Endodermal cell (in vitro differentiated cells): ENCODE measurements at regions not wholly inside any gene's neighbourhood (a gene's known extent, or its start where the extent isn't known, plus 50 kb on each side); places are given as distances from the start of the nearest gene placed in this dataset.

ENCODE experiments used
- DNase-seq: peaks from one replicate; pipeline ENCODE4 v3.0.0-alpha.2; 2017
- H3K27ac ChIP-seq: 2 replicates; pipeline ENCODE4 v1.5.1; 2013; ENCODE audit warnings: mild to moderate bottlenecking, low read depth, low read length, moderate library complexity
- H3K27me3 ChIP-seq: 2 replicates; pipeline ENCODE4 v1.6.1; 2013; ENCODE audit warnings: mild to moderate bottlenecking, low read length, moderate library complexity; ENCODE audit not compliant: insufficient read depth, control insufficient read depth, poor library complexity, severe bottlenecking
- H3K36me3 ChIP-seq: 2 replicates; pipeline ENCODE4 v1.7.0; 2013; ENCODE audit warnings: mild to moderate bottlenecking, low read length, moderate library complexity; ENCODE audit not compliant: control insufficient read depth, insufficient read depth
- H3K4me1 ChIP-seq: one replicate; pipeline ENCODE4 v1.7.0; 2013; ENCODE audit warnings: low read length; ENCODE audit not compliant: control insufficient read depth, insufficient read depth
- H3K4me3 ChIP-seq: 2 replicates; pipeline ENCODE4 v1.5.1; 2013; ENCODE audit warnings: mild to moderate bottlenecking, low read length, moderate library complexity
- H3K9ac ChIP-seq: 2 replicates; pipeline ENCODE4 v1.6.1; 2013; ENCODE audit warnings: mild to moderate bottlenecking, low read length, moderate library complexity; ENCODE audit not compliant: poor library complexity, severe bottlenecking; ENCODE audit errors: extremely low read depth
- H3K9me3 ChIP-seq: 2 replicates; pipeline ENCODE4 v1.6.1; 2013; ENCODE audit warnings: mild to moderate bottlenecking, low read length, moderate library complexity; ENCODE audit not compliant: control insufficient read depth
- H3K27ac Mint-ChIP-seq: 2 replicates; pipeline ENCODE4 v1.8.0; 2020; ENCODE audit warnings: mixed read lengths
- H3K27me3 Mint-ChIP-seq: 2 replicates; pipeline ENCODE4 v1.8.0; 2021; ENCODE audit warnings: mild to moderate bottlenecking, mixed read lengths; ENCODE audit not compliant: insufficient read depth
- H3K36me3 Mint-ChIP-seq: 2 replicates; pipeline ENCODE4 v1.8.0; 2020; ENCODE audit warnings: low read depth, mixed read lengths
- H3K4me1 Mint-ChIP-seq: 2 replicates; pipeline ENCODE4 v1.8.0; 2020; ENCODE audit warnings: mixed read lengths
- H3K4me3 Mint-ChIP-seq: 2 replicates; pipeline ENCODE4 v1.8.0; 2020; ENCODE audit warnings: mild to moderate bottlenecking, moderate library complexity, mixed read lengths
- H3K9me3 Mint-ChIP-seq: 2 replicates; pipeline ENCODE4 v1.8.0; 2020; ENCODE audit warnings: mild to moderate bottlenecking, mixed read lengths
- WGBS, 2 experiments: methylation state at CpG; one replicate each; pipeline versions ENCODE4 v1.1.5 to v1.1.7; 2013; ENCODE audit warnings: missing lambda C conversion rate in 2 of 2, mixed read lengths in 1 of 2; ENCODE audit not compliant: insufficient coverage in 1 of 2, insufficient read length in 1 of 2; 5-methylcytosine and 5-hydroxymethylcytosine counted together
- TF ChIP-seq, protein P1 (sequence below): fragments of 200-600 bp; sonication (generic); conservative IDR thresholded peaks from 2 replicates; pipeline ENCODE4 v1.5.0; 2021; ENCODE audit warnings: antibody characterized with exemption, mild to moderate bottlenecking

DNA sequence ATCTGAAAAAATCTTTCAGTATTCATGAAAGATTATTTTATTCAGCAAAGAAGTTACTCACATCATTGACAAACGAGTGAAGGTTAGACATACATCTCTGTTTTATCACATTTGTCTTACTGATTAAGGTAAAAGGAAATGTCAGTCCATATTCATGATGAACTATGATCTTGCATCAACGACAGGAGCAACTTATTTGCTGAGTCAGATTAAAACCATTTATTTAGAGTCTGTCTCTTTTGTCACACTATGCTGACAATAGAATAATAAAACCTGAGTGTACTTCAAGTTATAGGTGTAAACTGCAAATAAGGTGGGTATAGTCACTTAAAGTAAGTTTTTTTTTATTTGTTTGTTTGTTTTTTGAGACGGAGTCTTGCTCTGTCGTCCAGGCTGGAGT is 216.5 kb upstream of the SEMA3C start:
- TF ChIP-seq, protein P1, sequence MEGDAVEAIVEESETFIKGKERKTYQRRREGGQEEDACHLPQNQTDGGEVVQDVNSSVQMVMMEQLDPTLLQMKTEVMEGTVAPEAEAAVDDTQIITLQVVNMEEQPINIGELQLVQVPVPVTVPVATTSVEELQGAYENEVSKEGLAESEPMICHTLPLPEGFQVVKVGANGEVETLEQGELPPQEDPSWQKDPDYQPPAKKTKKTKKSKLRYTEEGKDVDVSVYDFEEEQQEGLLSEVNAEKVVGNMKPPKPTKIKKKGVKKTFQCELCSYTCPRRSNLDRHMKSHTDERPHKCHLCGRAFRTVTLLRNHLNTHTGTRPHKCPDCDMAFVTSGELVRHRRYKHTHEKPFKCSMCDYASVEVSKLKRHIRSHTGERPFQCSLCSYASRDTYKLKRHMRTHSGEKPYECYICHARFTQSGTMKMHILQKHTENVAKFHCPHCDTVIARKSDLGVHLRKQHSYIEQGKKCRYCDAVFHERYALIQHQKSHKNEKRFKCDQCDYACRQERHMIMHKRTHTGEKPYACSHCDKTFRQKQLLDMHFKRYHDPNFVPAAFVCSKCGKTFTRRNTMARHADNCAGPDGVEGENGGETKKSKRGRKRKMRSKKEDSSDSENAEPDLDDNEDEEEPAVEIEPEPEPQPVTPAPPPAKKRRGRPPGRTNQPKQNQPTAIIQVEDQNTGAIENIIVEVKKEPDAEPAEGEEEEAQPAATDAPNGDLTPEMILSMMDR = no peak
- Histone ChIP-seq H3K9me3 (no peaks in the 10 kb centered on the region), H3K27ac (no peak overlapping the region), H3K27me3 (no peaks in the 10 kb centered on the region), H3K4me1 (no peaks in the 10 kb centered on the region), H3K4me3 (no peak overlapping the region), H3K36me3 (no peaks in the 10 kb centered on the region), H3K9ac (no peak overlapping the region)
- Mint-ChIP-seq H3K9me3 (no peaks in the 10 kb centered on the region), H3K4me1 (no peaks in the 10 kb centered on the region), H3K36me3 (no peaks in the 10 kb centered on the region), H3K27ac (no peak overlapping the region), H3K27me3 (no peaks in the 10 kb centered on the region), H3K4me3 (no peak overlapping the region)
- no peak for DNase-seq
- WGBS, 2 experiments = 95 to 100% methylated on average over 3 to 4 of the region's 4 CpGs

DNA sequence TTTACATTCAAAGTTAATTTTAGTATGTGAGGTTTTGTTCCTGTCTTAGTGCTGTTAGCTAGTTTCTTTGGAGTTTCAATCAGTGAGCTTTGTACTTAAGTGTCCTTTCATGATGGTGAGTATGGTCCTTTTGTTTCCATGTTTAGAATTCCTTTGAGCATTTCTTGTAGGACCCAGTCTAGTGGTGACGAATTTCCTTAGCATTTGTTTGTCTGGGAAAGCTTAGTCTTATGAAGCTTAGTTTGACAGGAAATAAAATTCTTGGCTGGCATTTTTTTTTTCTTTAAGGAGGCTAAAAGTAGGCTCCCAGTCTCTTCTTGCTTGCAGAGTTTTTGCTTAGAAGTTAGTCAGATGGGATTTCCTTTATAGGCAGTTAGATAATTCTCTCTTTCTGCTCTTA is 209.2 kb upstream of the SEMA3C start:
- TF ChIP-seq, protein P1 = no peak
- 78 to 100% methylated on average over 1 of the region's 1 CpG for WGBS, 2 experiments
- peaks cover 8% of the 10 kb centered on the region for H3K9me3 Mint-ChIP-seq

DNA sequence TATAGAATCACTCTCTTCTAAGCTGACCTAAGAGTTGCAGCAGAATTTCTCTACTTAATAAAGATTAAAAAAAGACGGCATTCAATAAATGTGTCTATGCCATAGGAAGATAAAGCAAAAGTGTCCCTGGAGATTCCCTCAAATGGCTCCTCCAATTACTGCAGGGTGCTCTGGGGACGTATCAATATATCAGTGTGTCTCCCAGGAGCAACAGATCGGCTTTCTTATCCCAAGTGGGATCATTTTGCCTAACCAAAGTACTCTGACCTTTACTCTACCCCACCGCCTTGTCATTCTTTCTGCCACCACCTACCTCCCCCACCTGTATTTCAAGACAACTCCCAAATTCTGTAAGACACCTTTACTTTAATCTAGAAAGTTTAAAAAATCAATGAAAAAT is 202.0 kb upstream of the SEMA3C start:
- no peak overlapping the region for H3K27ac ChIP-seq
- TF ChIP-seq, protein P1 = no peak
- no peaks in the 10 kb centered on the region for H3K9me3 Mint-ChIP-seq
- H3K27me3 Mint-ChIP-seq = no peaks in the 10 kb centered on the region
- no peaks in the 10 kb centered on the region for H3K9me3 ChIP-seq
- no peaks in the 10 kb centered on the region for H3K27me3 ChIP-seq
- H3K27ac Mint-ChIP-seq = no peak overlapping the region
- 83 to 92% methylated on average over 2 to 4 of the region's 4 CpGs for WGBS, 2 experiments
- H3K4me3 ChIP-seq = no peak overlapping the region
- no peaks in the 10 kb centered on the region for H3K4me1 ChIP-seq
- DNase-seq = peak; percentile 38
- no peaks in the 10 kb centered on the region for H3K36me3 ChIP-seq
- H3K4me3 Mint-ChIP-seq = no peak overlapping the region
- no peak overlapping the region for H3K9ac ChIP-seq
- no peaks in the 10 kb centered on the region for H3K36me3 Mint-ChIP-seq
- H3K4me1 Mint-ChIP-seq = no peaks in the 10 kb centered on the region

More for the DNA sequence above, 209.2 kb upstream of the SEMA3C start:
- no peak overlapping the region for H3K9ac ChIP-seq
- DNase-seq = no peak
- no peaks in the 10 kb centered on the region for H3K36me3 ChIP-seq
- H3K4me3 Mint-ChIP-seq = no peak overlapping the region
- no peak overlapping the region for H3K27ac ChIP-seq
- no peaks in the 10 kb centered on the region for H3K9me3 ChIP-seq
- H3K4me3 ChIP-seq = no peak overlapping the region
- no peaks in the 10 kb centered on the region for H3K27me3 Mint-ChIP-seq
- no peaks in the 10 kb centered on the region for H3K36me3 Mint-ChIP-seq
- H3K4me1 ChIP-seq = no peaks in the 10 kb centered on the region
- H3K4me1 Mint-ChIP-seq = no peaks in the 10 kb centered on the region
- H3K27ac Mint-ChIP-seq = no peak overlapping the region
- H3K27me3 ChIP-seq = no peaks in the 10 kb centered on the region
